ENCODE measurements at regions not wholly inside any gene's neighbourhood (a gene's known extent, or its start where the extent isn't known, plus 50 kb on each side); places are given as distances from the start of the nearest gene placed in this dataset.

DNA sequence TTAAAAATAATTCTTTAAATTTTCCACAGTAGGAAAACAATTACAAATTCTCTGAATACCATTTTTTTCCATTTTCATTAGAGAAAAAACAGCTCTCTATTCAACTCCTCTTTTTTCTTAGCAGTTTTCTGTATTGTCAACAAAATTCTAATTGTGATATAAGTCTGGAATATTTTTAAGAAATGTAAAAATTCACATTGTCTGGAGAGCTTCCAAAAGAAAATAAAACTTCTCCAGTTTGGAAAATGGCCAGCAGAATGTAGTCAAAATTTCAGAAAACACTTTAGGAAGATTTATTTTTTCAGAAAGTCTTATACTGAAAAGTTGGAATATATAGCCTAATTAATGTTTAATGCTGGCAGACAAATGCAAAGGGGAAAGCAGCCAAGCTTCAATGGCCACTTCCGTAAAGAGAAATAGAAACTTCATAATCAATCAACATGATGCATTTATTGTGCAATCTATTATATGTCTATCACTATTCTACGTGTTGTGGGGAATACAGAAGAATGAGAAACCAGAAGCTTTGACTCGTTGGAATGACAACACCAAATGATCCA is 733.2 kb upstream of the PKDCC start:
- no peak for TF ChIP-seq YY1 (IDR thresholded peaks at IDR 0.05; ENCODE audit: insufficient read depth, insufficient read length)
- no peak for TF ChIP-seq ZNF274 (IDR thresholded peaks at IDR 0.05; ENCODE audit: low read depth, low read length)
- TF ChIP-seq SUZ12 (IDR thresholded peaks at IDR 0.05; ENCODE audit: extremely low read depth, insufficient read depth, insufficient read length), result no peak

Data from NT2/D1 (cell line).